ENCODE measurements at regions not wholly inside any gene's neighbourhood (a gene's known extent, or its start where the extent isn't known, plus 50 kb on each side); places are given as distances from the start of the nearest gene placed in this dataset.

GRCh38 chr16:56140645-56141044 is 50.6 kb upstream of the GNAO1 start:
- TF ChIP-seq Cebpa-rat (IDR thresholded peaks at IDR 0.05): no peak
- Histone ChIP-seq H3K27me3 (no peaks in the 10 kb centered on the region), H3K9me3 (replicated peaks in 1 of 11) (no peaks in the 10 kb centered on the region), H3K9ac (no peak overlapping the region), H3K36me3 (no peaks in the 10 kb centered on the region), H3K4me2 (no peak overlapping the region), H4K20me1 (no peaks in the 10 kb centered on the region), H3K4me1 (0 out of 20 replicates have a peak, but pooled peaks cover 0 to 3% (median 0%) of the 10 kb centered on the region in 10 experiments), H3K4me3 (no peak overlapping the region), H3K27ac (no peak overlapping the region)

- H3K4me2 ChIP-seq: no peak overlapping the region
- no peaks in the 10 kb centered on the region for H3K36me3 ChIP-seq
- no peak for TF ChIP-seq Cebpa-rat (IDR thresholded peaks at IDR 0.05)
- H3K27ac ChIP-seq: no peak overlapping the region
- H3K9ac ChIP-seq: no peak overlapping the region
- 0 out of 20 replicates have a peak, but pooled peaks cover 0 to under 1% (median 0%) of the 10 kb centered on the region in 10 experiments for H3K4me1 ChIP-seq
- no peaks in the 10 kb centered on the region for H3K9me3 ChIP-seq (replicated peaks in 1 of 11)
- H3K27me3 ChIP-seq: no peaks in the 10 kb centered on the region
- H3K4me3 ChIP-seq: no peak overlapping the region
- H4K20me1 ChIP-seq: no peaks in the 10 kb centered on the region
Observed at GRCh38 chr16:56137269-56137668, 54.0 kb upstream of the GNAO1 start.

- H3K9me3 ChIP-seq (replicated peaks in 1 of 11): no peaks in the 10 kb centered on the region
- H3K4me1 ChIP-seq: no peaks in the 10 kb centered on the region
- H4K20me1 ChIP-seq: no peaks in the 10 kb centered on the region
- no peak overlapping the region for H3K4me3 ChIP-seq
- H3K9ac ChIP-seq: no peak overlapping the region
- TF ChIP-seq Cebpa-rat (IDR thresholded peaks at IDR 0.05): no peak
- no peaks in the 10 kb centered on the region for H3K27me3 ChIP-seq
- H3K36me3 ChIP-seq: no peaks in the 10 kb centered on the region
- no peak overlapping the region for H3K27ac ChIP-seq
- no peak overlapping the region for H3K4me2 ChIP-seq
Observed at GRCh38 chr16:56136256-56136655, 55.0 kb upstream of the GNAO1 start.

GRCh38 chr16:56134790-56135189 is 56.5 kb upstream of the GNAO1 start:
- H3K9me3 ChIP-seq (replicated peaks in 1 of 11): no peaks in the 10 kb centered on the region
- TF ChIP-seq Cebpa-rat (IDR thresholded peaks at IDR 0.05): no peak
- no peak overlapping the region for H3K4me3 ChIP-seq
- no peak overlapping the region for H3K9ac ChIP-seq
- no peak overlapping the region for H3K27ac ChIP-seq
- no peaks in the 10 kb centered on the region for H3K4me1 ChIP-seq
- no peaks in the 10 kb centered on the region for H4K20me1 ChIP-seq
- no peaks in the 10 kb centered on the region for H3K36me3 ChIP-seq
- no peak overlapping the region for H3K4me2 ChIP-seq
- H3K27me3 ChIP-seq: no peaks in the 10 kb centered on the region

- Histone ChIP-seq H3K27me3 (no peaks in the 10 kb centered on the region), H3K9me3 (replicated peaks in 1 of 11) (no peaks in the 10 kb centered on the region), H3K27ac (no peak overlapping the region), H4K20me1 (no peaks in the 10 kb centered on the region), H3K9ac (no peak overlapping the region), H3K4me1 (peaks cover 0 to 4% (median 0%) of the 10 kb centered on the region in 10 experiments; a peak in 2 of 20 replicates), H3K4me3 (no peak overlapping the region), H3K4me2 (no peak overlapping the region), H3K36me3 (no peaks in the 10 kb centered on the region)
- TF ChIP-seq Cebpa-rat (IDR thresholded peaks at IDR 0.05): no peak
Observed at GRCh38 chr16:56125922-56126321, 65.4 kb upstream of the GNAO1 start.

- no peaks in the 10 kb centered on the region for H4K20me1 ChIP-seq
Observed at GRCh38 chr16:56122251-56122650, 69.0 kb upstream of the GNAO1 start.

GRCh38 chr16:56121156-56121500 is 70.2 kb upstream of the GNAO1 start:
- no peaks in the 10 kb centered on the region for H4K20me1 ChIP-seq
- H3K4me2 ChIP-seq: peak overlapping the region in 2 of 11 experiments; percentile 6 to 10; a peak in 2 of 22 replicates
- H3K4me3 ChIP-seq: no peak overlapping the region
- H3K9me3 ChIP-seq (replicated peaks in 1 of 11): no peaks in the 10 kb centered on the region
- H3K9ac ChIP-seq: no peak overlapping the region
- H3K27ac ChIP-seq: no peak overlapping the region
- no peak for TF ChIP-seq Cebpa-rat (IDR thresholded peaks at IDR 0.05)
- H3K4me1 ChIP-seq: peaks cover 0 to 18% (median 0%) of the 10 kb centered on the region in 10 experiments; a peak in 7 of 20 replicates
- H3K27me3 ChIP-seq: no peaks in the 10 kb centered on the region
- no peaks in the 10 kb centered on the region for H3K36me3 ChIP-seq

More at GRCh38 chr16:56122251-56122650, 69.0 kb upstream of the GNAO1 start:
- Histone ChIP-seq H3K9me3 (replicated peaks in 1 of 11) (no peaks in the 10 kb centered on the region), H3K27ac (no peak overlapping the region), H3K4me1 (peaks cover 0 to 18% (median 0%) of the 10 kb centered on the region in 10 experiments; a peak in 7 of 20 replicates), H3K4me2 (no peak overlapping the region), H3K9ac (no peak overlapping the region), H3K4me3 (no peak overlapping the region), H3K36me3 (no peaks in the 10 kb centered on the region), H3K27me3 (no peaks in the 10 kb centered on the region)
- TF ChIP-seq Cebpa-rat (IDR thresholded peaks at IDR 0.05): no peak

GRCh38 chr16:56120447-56121155 is 70.7 kb upstream of the GNAO1 start:
- H3K4me2 ChIP-seq: peak overlapping the region in 2 of 11 experiments; percentile 6 to 10; a peak in 2 of 22 replicates
- no peak overlapping the region for H3K27ac ChIP-seq
- no peaks in the 10 kb centered on the region for H4K20me1 ChIP-seq
- no peak overlapping the region for H3K9ac ChIP-seq
- no peaks in the 10 kb centered on the region for H3K9me3 ChIP-seq (replicated peaks in 1 of 11)
- no peak overlapping the region for H3K4me3 ChIP-seq
- TF ChIP-seq Cebpa-rat (IDR thresholded peaks at IDR 0.05): no peak
- H3K4me1 ChIP-seq: peaks cover 0 to 18% (median 0%) of the 10 kb centered on the region in 10 experiments; a peak in 7 of 20 replicates
- no peaks in the 10 kb centered on the region for H3K27me3 ChIP-seq
- no peaks in the 10 kb centered on the region for H3K36me3 ChIP-seq

- H3K36me3 ChIP-seq: no peaks in the 10 kb centered on the region
- H3K27ac ChIP-seq: no peak overlapping the region
- no peaks in the 10 kb centered on the region for H4K20me1 ChIP-seq
- H3K4me1 ChIP-seq: peaks cover 0 to 18% (median 0%) of the 10 kb centered on the region in 10 experiments; a peak in 7 of 20 replicates
- no peak overlapping the region for H3K9ac ChIP-seq
- no peak for TF ChIP-seq Cebpa-rat (IDR thresholded peaks at IDR 0.05)
- H3K27me3 ChIP-seq: no peaks in the 10 kb centered on the region
- peak overlapping the region in 5 of 11 experiments; percentile 20 to 53 (median 48); a peak in 7 of 22 replicates for H3K4me2 ChIP-seq
- H3K9me3 ChIP-seq (replicated peaks in 1 of 11): no peaks in the 10 kb centered on the region
- no peak overlapping the region for H3K4me3 ChIP-seq
Observed at GRCh38 chr16:56119133-56119532, 72.2 kb upstream of the GNAO1 start.

GRCh38 chr16:56116577-56116964 is 74.7 kb upstream of the GNAO1 start:
- no peak overlapping the region for H3K4me3 ChIP-seq
- H3K27ac ChIP-seq: 0 out of 22 replicates have a peak overlapping the region, but pooled peaks of 1 of the 11 experiments have one; percentile 15
- peaks cover 0 to 18% (median 0%) of the 10 kb centered on the region in 10 experiments; a peak in 7 of 20 replicates for H3K4me1 ChIP-seq
- H3K9ac ChIP-seq: no peak overlapping the region
- TF ChIP-seq Cebpa-rat (IDR thresholded peaks at IDR 0.05): no peak
- no peak overlapping the region for H3K4me2 ChIP-seq
- no peaks in the 10 kb centered on the region for H3K27me3 ChIP-seq
- no peaks in the 10 kb centered on the region for H4K20me1 ChIP-seq
- no peaks in the 10 kb centered on the region for H3K36me3 ChIP-seq
- H3K9me3 ChIP-seq (replicated peaks in 1 of 11): no peaks in the 10 kb centered on the region
